Peyer's patch (tissue), 4 donors: ENCODE measurements at regions not wholly inside any gene's neighbourhood (a gene's known extent, or its start where the extent isn't known, plus 50 kb on each side); places are given as distances from the start of the nearest gene placed in this dataset.

Source experiments
- CTCF ChIP-seq, 6 experiments: fragments of 450-650 bp in 4 of 6; fragments of 200-600 bp in 2 of 6; sonication (generic) in 1 of 6; IDR thresholded peaks; one replicate each; pipeline ENCODE4 v1.5.1; 2017 to 2019; ENCODE audit warnings: antibody characterized with exemption in 6 of 6, mild to moderate bottlenecking in 3 of 6, moderate library complexity in 1 of 6
- POLR2A ChIP-seq, 2 donors: fragments of 450-650 bp; IDR thresholded peaks; one replicate each; pipeline ENCODE4 v1.5.1; 2017; ENCODE audit warnings: antibody characterized with exemption in 2 of 2, mild to moderate bottlenecking in 2 of 2, moderate library complexity in 2 of 2

GRCh38 chr6:104642871-104643270 lies 216.8 kb downstream of the HACE1 start:
- TF ChIP-seq CTCF (IDR thresholded peaks at IDR 0.05), result no peak
- TF ChIP-seq POLR2A (IDR thresholded peaks at IDR 0.05), result no peak
